Thyroid gland (tissue), 4 donors: ENCODE measurements at regions not wholly inside any gene's neighbourhood (a gene's known extent, or its start where the extent isn't known, plus 50 kb on each side); places are given as distances from the start of the nearest gene placed in this dataset.

ENCODE experiments used
- DNase-seq, 2 donors: peaks; one replicate each; pipeline ENCODE4 v3.0.0-alpha.2; 2019
- H3K27ac ChIP-seq, 3 donors: fragments of 200-600 bp; sonication (generic); 1 replicate in 2 of 3; 2 replicates in 1 of 3; pipeline ENCODE4 v1.5.1; 2016 to 2019; ENCODE audit warnings: mild to moderate bottlenecking in 1 of 3, moderate library complexity in 1 of 3
- H3K27me3 ChIP-seq: fragments of 200-600 bp; sonication (generic); one replicate; pipeline ENCODE4 v1.5.1; 2019
- H3K36me3 ChIP-seq, 2 donors: fragments of 200-600 bp; sonication (generic); one replicate each; pipeline ENCODE4 v1.5.1; 2016 to 2019
- H3K4me1 ChIP-seq, 2 donors: fragments of 200-600 bp; sonication (generic); one replicate each; pipeline ENCODE4 v1.5.1; 2017 to 2019
- H3K4me3 ChIP-seq, 3 donors: fragments of 200-600 bp; sonication (generic); replicated peaks in 1 of 3; 1 replicate in 2 of 3; 2 replicates in 1 of 3; pipeline ENCODE4 v1.5.1; 2016; ENCODE audit warnings: mild to moderate bottlenecking in 1 of 3
- H3K9me3 ChIP-seq: fragments of 200-600 bp; sonication (generic); one replicate; pipeline ENCODE4 v1.5.1; 2017
- POLR2A ChIP-seq, 2 donors: fragments of 450-650 bp; IDR thresholded peaks; one replicate each; pipeline ENCODE4 v1.6.1; 2017; ENCODE audit warnings: antibody characterized with exemption in 2 of 2, mild to moderate bottlenecking in 2 of 2, moderate library complexity in 1 of 2
- WGBS, 2 donors: methylation state at CpG; one replicate each; pipeline ENCODE4 v1.1.5; 2017; 5-methylcytosine and 5-hydroxymethylcytosine counted together
- intact Hi-C: fragments of 100-400 bp; cut with DNase I; formaldehyde crosslinking; loops from one replicate; pipeline ENCODE4 v1.15.1; 2023
- TF ChIP-seq, protein P1 (sequence below), 6 experiments: fragments of 200-600 bp in 3 of 6; fragments of 450-650 bp in 3 of 6; sonication (generic) in 3 of 6; IDR thresholded peaks; one replicate each; pipeline ENCODE4 v1.5.1; 2016 to 2019; ENCODE audit warnings: antibody characterized with exemption in 6 of 6, mild to moderate bottlenecking in 2 of 6, inconsistent platforms in 1 of 6, moderate library complexity in 1 of 6

DNA sequence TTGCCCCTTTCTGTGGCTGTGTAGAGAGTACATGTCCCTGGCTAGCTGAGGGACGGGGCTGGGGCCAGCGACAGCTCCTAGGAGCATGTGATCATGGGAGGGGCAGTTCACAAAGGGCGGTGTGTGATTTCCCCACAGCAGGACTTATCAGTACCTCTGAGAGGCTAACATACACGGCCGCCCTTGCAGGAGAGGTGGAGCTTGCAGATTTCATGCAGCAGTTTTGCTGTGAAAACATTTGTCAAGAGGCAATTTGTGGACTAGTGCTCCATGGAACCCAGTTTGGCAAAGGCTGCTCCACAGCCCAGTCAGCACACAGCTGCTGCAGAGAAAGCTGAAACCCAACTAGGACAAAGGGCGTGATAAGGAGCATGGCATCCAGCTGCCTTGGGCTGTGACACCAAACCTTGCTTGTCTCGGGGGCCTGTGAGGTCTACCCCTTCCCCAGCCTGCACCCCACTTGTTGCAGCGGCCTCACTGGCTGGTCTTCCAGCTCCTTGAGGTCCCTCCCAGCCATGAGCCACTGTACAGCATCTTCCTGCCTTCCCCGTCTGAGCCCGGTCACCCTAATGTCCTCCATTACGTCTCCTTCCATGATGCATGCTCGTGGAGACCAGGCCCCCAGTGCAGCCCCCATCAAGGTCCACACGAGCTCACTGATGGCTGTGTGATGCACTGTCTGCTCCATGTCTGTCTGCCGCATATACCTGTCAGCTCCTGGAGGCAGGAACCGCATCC, 121.4 kb upstream of the HDAC4 start:
- DNase-seq, result no peak
- Histone ChIP-seq H3K4me3 (no peak overlapping the region), H3K27me3 (no peaks in the 10 kb centered on the region), H3K9me3 (no peaks in the 10 kb centered on the region), H3K4me1 (no peaks in the 10 kb centered on the region), H3K27ac (no peak overlapping the region), H3K36me3 (no peaks in the 10 kb centered on the region)
- TF ChIP-seq, protein P1, sequence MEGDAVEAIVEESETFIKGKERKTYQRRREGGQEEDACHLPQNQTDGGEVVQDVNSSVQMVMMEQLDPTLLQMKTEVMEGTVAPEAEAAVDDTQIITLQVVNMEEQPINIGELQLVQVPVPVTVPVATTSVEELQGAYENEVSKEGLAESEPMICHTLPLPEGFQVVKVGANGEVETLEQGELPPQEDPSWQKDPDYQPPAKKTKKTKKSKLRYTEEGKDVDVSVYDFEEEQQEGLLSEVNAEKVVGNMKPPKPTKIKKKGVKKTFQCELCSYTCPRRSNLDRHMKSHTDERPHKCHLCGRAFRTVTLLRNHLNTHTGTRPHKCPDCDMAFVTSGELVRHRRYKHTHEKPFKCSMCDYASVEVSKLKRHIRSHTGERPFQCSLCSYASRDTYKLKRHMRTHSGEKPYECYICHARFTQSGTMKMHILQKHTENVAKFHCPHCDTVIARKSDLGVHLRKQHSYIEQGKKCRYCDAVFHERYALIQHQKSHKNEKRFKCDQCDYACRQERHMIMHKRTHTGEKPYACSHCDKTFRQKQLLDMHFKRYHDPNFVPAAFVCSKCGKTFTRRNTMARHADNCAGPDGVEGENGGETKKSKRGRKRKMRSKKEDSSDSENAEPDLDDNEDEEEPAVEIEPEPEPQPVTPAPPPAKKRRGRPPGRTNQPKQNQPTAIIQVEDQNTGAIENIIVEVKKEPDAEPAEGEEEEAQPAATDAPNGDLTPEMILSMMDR (IDR thresholded peaks at IDR 0.05), result no peak
- TF ChIP-seq POLR2A (IDR thresholded peaks at IDR 0.05), result no peak
- intact Hi-C loops, result no loop called here
- 80 to 86% methylated on average over 14 to 15 of the region's 15 CpGs for WGBS, 2 donors

DNA sequence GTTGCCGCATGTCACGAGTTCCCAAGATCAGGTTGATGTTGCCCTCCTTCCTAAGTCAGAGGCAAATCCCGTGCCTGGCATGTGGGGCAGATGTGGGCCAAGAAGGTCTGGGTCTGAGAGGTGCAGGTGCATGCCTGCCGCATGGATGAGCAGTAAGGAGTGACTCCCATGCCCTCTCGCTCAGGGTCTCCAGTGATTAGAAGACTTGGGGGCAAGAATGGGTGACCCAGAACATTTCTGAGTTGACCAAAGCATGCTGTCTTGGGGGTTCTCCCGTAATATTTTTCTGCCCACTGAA, 120.6 kb upstream of the HDAC4 start:
- Histone ChIP-seq H3K4me1 (no peaks in the 10 kb centered on the region), H3K27me3 (no peaks in the 10 kb centered on the region), H3K27ac (no peak overlapping the region), H3K9me3 (no peaks in the 10 kb centered on the region), H3K36me3 (no peaks in the 10 kb centered on the region), H3K4me3 (no peak overlapping the region)
- 91 to 97% methylated on average over 6 of the region's 6 CpGs for WGBS, 2 donors
- no peak for TF ChIP-seq POLR2A (IDR thresholded peaks at IDR 0.05)
- TF ChIP-seq, protein P1 (IDR thresholded peaks at IDR 0.05), result no peak
- intact Hi-C loops, result no loop called here
- no peak for DNase-seq

DNA sequence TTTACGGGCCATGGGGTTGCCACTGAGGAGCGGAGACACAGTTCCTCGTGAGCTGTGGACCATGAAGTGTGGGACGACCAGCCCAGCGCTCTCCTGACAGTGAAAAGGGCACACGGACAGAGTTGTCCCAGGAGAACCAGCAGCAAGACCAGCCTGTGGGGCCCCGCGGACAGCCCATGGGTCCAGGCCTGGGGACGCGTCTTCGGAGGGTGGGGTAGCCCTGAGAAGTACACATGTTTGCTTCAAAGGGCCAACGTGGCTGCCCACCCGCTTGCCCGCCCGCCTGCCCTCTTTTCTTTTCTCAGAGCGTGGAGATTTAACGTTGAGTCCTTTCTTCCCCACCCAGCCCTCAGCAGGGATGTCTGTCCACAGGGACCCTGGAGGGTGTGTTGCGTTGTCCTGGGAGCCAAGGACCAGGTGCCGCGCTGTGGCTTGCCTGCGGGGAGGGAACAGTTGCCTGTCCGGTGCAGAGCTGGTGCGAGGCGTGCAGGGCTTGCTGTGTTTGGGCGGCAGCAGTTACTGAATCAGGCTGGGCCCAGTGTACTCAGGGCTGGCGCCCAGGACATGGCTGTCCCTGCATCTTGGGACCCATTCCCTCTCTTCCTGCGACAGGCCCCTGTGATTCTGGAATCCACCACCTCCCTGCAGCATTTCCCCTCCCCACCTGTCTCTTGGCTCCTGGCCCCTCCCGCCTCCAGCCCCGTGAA, 120.1 kb upstream of the HDAC4 start:
- DNase-seq, result no peak
- Histone ChIP-seq H3K4me1 (no peaks in the 10 kb centered on the region), H3K27ac (no peak overlapping the region), H3K4me3 (no peak overlapping the region), H3K27me3 (no peaks in the 10 kb centered on the region), H3K9me3 (no peaks in the 10 kb centered on the region), H3K36me3 (no peaks in the 10 kb centered on the region)
- intact Hi-C loops, result no loop called here
- TF ChIP-seq, protein P1 (IDR thresholded peaks at IDR 0.05), result no peak
- no peak for TF ChIP-seq POLR2A (IDR thresholded peaks at IDR 0.05)
- 90% methylated on average over 27 to 29 of the region's 29 CpGs for WGBS, 2 donors

DNA sequence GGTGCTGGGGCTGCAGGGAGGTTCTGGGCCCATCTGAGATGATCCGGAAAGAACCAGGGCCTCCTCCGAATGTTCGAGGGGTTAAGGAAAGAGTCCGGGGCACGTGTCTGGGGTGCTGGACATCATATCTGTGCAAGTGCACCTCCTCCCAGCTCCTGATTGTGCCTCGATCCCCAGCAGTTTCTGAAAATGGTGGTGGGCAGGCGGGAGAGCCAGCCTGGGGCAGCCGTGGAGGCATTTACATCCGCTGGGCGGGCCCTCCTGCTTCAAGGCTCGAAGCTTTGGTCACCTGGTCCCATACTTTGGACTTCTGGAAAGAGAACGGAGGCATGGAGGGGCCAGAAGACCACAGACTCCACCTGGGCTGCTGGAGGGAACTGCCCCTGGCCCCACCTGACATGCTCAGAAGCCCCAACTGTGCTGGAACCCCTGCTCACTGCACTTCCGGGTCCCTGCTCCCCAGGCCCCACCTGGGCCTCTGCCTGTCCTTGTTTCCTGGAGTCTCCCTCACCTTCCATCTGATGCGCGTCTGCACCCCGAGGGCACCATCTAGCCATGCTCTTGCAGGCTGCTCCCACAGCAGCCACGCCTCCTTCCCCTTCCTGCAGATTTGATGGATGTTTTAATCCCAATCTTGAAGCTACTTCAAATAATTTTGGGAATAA, 119.2 kb upstream of the HDAC4 start:
- Histone ChIP-seq H3K27me3 (no peaks in the 10 kb centered on the region), H3K9me3 (no peaks in the 10 kb centered on the region), H3K4me1 (no peaks in the 10 kb centered on the region), H3K4me3 (no peak overlapping the region), H3K36me3 (no peaks in the 10 kb centered on the region), H3K27ac (no peak overlapping the region)
- WGBS, 2 donors, result 89 to 96% methylated on average over 16 to 17 of the region's 17 CpGs
- DNase-seq, result no peak
- intact Hi-C loops, result no loop called here
- no peak for TF ChIP-seq POLR2A (IDR thresholded peaks at IDR 0.05)
- TF ChIP-seq, protein P1 (IDR thresholded peaks at IDR 0.05), result no peak
